Breast epithelium (tissue), 4 donors: ENCODE measurements at regions not wholly inside any gene's neighbourhood (a gene's known extent, or its start where the extent isn't known, plus 50 kb on each side); places are given as distances from the start of the nearest gene placed in this dataset.

ENCODE experiments used
- DNase-seq, 2 donors: peaks; one replicate each; pipeline ENCODE4 v3.0.0-alpha.2; 2019; ENCODE audit warnings: low spot score in 2 of 2
- H3K27ac ChIP-seq, 2 donors: fragments of 200-600 bp; sonication (generic) in 1 of 2; one replicate each; pipeline ENCODE4 v1.5.1; 2016 to 2019; ENCODE audit warnings: mild to moderate bottlenecking in 1 of 2
- H3K27me3 ChIP-seq, 2 donors: fragments of 200-600 bp; sonication (generic) in 1 of 2; one replicate each; pipeline versions ENCODE4 v1.5.1 to v1.6.0; 2017 to 2019; ENCODE audit warnings: control low read depth in 1 of 2, mild to moderate bottlenecking in 1 of 2
- H3K36me3 ChIP-seq: fragments of 200-600 bp; one replicate; pipeline ENCODE4 v1.5.1; 2019
- H3K4me1 ChIP-seq, 2 donors: fragments of 200-600 bp; sonication (generic); one replicate each; pipeline ENCODE4 v1.5.1; 2016 to 2019; ENCODE audit warnings: control low read depth in 1 of 2
- H3K4me3 ChIP-seq, 3 donors: fragments of 200-600 bp; sonication (generic); 1 replicate in 2 of 3; 2 replicates in 1 of 3; pipeline ENCODE4 v1.5.1; 2016 to 2019; ENCODE audit warnings: mild to moderate bottlenecking in 3 of 3, moderate library complexity in 2 of 3
- H3K9me3 ChIP-seq, 2 donors: fragments of 200-600 bp; sonication (generic) in 1 of 2; one replicate each; pipeline ENCODE4 v1.5.1; 2016 to 2019; ENCODE audit warnings: control low read depth in 1 of 2
- POLR2A ChIP-seq: fragments of 450-650 bp; IDR thresholded peaks from one replicate; pipeline ENCODE4 v1.6.1; 2016; ENCODE audit warnings: antibody characterized with exemption, mild to moderate bottlenecking, moderate library complexity
- POLR2AphosphoS5 ChIP-seq, 3 donors: sonication (generic); formaldehyde crosslinking; IDR thresholded peaks; one replicate each; pipeline ENCODE4 v1.6.1; 2017; ENCODE audit warnings: antibody characterized with exemption in 3 of 3
- intact Hi-C: fragments of 100-400 bp; cut with DNase I; formaldehyde crosslinking; loops from one replicate; pipeline ENCODE4 v1.15.1; 2023; ENCODE audit warnings: low total_unique reads
- TF ChIP-seq, protein P1 (sequence below), 3 donors: fragments of 450-650 bp; IDR thresholded peaks; one replicate each; pipeline ENCODE4 v1.5.1; 2016 to 2017; ENCODE audit warnings: antibody characterized with exemption in 3 of 3, mild to moderate bottlenecking in 3 of 3, moderate library complexity in 3 of 3

DNA sequence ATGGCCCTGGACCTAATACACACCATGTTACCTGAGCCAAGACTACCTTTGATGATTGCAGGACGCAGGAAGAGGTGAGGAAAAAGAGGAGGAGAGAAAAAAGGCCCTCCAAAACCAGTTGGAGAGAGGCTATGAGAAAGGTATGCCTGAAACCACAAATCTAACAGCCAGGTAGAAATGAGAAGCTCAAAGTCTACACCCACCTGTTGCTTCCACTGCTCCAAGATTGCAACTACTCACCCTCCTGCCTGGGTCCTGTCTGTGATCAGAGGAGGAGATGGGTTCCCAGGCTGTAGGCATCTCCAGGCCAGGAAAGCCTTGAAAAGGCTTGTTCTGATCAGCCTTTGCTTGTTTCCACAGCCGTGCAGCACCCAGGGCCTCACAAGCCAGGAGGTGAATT lies 307.8 kb upstream of the USP24 start:
- no peaks in the 10 kb centered on the region for H3K4me1 ChIP-seq
- no peak overlapping the region for H3K4me3 ChIP-seq
- intact Hi-C loops: no loop called here
- H3K36me3 ChIP-seq: no peaks in the 10 kb centered on the region
- no peak for DNase-seq
- H3K27ac ChIP-seq: no peak overlapping the region
- H3K27me3 ChIP-seq: no peaks in the 10 kb centered on the region
- TF ChIP-seq POLR2AphosphoS5 (IDR thresholded peaks at IDR 0.05): no peak
- TF ChIP-seq, protein P1, sequence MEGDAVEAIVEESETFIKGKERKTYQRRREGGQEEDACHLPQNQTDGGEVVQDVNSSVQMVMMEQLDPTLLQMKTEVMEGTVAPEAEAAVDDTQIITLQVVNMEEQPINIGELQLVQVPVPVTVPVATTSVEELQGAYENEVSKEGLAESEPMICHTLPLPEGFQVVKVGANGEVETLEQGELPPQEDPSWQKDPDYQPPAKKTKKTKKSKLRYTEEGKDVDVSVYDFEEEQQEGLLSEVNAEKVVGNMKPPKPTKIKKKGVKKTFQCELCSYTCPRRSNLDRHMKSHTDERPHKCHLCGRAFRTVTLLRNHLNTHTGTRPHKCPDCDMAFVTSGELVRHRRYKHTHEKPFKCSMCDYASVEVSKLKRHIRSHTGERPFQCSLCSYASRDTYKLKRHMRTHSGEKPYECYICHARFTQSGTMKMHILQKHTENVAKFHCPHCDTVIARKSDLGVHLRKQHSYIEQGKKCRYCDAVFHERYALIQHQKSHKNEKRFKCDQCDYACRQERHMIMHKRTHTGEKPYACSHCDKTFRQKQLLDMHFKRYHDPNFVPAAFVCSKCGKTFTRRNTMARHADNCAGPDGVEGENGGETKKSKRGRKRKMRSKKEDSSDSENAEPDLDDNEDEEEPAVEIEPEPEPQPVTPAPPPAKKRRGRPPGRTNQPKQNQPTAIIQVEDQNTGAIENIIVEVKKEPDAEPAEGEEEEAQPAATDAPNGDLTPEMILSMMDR (IDR thresholded peaks at IDR 0.05): no peak
- no peak for TF ChIP-seq POLR2A
- no peaks in the 10 kb centered on the region for H3K9me3 ChIP-seq

DNA sequence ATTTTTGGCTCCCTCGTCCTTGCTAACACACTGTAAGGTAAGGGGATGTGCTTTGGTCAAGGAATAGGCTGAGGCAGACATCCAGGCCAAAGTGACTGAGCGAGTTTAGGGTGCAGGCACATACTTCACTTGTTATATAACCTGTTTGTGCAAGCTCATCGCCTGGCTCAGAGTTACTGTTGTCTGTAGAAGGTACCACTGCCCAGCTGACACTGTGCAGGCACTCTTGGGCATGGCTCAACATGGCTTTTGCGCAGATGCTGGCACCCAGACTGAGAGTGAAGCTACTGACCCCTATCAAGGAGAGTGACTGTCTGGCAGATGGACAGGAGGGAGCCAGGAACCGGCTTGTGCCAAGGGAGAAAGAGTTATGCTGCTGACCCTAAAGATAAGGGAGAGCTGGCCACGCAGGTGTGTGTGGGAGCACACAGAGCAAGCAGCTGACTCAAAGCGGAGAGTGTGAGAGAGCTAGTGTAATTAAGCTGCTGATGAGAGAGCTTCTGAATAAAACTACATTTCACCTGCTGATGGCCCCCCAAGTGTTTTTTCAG lies 307.3 kb upstream of the USP24 start:
- Histone ChIP-seq H3K36me3 (no peaks in the 10 kb centered on the region), H3K4me3 (no peak overlapping the region), H3K4me1 (no peaks in the 10 kb centered on the region), H3K27ac (no peak overlapping the region), H3K27me3 (no peaks in the 10 kb centered on the region), H3K9me3 (no peaks in the 10 kb centered on the region)
- no peak for DNase-seq
- TF ChIP-seq POLR2A (no peak), POLR2AphosphoS5 (IDR thresholded peaks at IDR 0.05) (no peak)
- TF ChIP-seq, protein P1 (IDR thresholded peaks at IDR 0.05): no peak
- intact Hi-C loops: no loop called here

DNA sequence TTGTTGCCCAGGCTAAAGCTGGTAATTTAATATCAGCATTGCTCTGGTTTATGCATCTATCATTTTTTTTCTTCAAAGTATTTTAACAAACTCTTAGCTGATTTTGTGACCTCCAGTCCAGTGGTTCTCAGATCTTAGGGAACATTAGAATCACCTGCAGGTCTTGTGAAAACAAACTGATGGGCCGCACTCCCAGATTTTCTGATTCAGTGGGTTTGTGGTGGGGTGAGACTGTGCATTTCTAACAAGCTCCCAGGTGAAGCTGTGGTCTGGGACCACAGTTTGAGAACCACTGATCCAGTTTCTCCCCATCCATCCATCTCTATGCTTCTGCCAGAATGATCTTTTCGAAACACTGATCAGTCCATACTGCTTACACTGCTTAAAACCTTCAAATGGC lies 305.7 kb upstream of the USP24 start:
- no peak overlapping the region for H3K27ac ChIP-seq
- H3K9me3 ChIP-seq: no peaks in the 10 kb centered on the region
- H3K4me1 ChIP-seq: no peaks in the 10 kb centered on the region
- TF ChIP-seq, protein P1 (IDR thresholded peaks at IDR 0.05): no peak
- intact Hi-C loops: no loop called here
- no peaks in the 10 kb centered on the region for H3K36me3 ChIP-seq
- H3K4me3 ChIP-seq: no peak overlapping the region
- no peaks in the 10 kb centered on the region for H3K27me3 ChIP-seq
- no peak for DNase-seq

DNA sequence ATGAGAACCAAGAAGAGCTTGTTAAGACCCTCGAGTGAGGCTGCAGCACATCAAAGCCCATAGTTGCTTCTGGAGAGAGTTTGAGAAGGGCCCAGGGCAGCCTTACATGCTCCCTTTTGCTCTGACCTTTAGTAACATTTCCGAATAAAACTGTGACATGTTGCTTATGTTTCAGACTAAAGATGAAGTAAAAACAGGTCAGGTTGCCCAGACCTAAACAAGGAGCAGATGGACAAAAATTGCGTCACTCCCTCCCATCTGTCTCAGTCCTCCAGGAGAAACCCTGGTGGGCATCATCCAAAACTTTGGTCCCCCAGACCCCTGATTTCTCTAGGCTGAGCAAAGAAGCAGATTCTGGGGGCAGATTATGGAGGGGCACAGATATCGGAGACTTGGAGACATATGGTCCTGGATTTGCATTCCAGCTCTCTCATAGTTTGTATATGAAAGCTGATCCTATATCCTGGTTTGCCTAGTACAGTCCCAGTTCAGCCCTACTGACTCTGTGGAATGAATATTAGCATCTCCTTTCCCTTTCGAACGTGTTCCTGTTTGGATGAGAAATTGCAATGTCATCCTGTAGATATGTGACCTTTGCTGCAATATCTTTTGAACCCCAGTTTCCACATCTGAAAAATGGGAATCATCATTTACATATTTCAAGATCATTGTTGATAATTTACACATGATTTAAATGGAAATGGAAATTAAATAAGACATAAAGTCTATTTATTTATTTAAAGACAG lies 304.9 kb upstream of the USP24 start:
- Histone ChIP-seq H3K27ac (no peak overlapping the region), H3K36me3 (no peaks in the 10 kb centered on the region), H3K27me3 (no peaks in the 10 kb centered on the region), H3K9me3 (no peaks in the 10 kb centered on the region), H3K4me3 (no peak overlapping the region), H3K4me1 (no peaks in the 10 kb centered on the region)
- TF ChIP-seq POLR2A (no peak), POLR2AphosphoS5 (IDR thresholded peaks at IDR 0.05) (no peak)
- TF ChIP-seq, protein P1 (IDR thresholded peaks at IDR 0.05): no peak
- no peak for DNase-seq
- intact Hi-C loops: no loop called here

DNA sequence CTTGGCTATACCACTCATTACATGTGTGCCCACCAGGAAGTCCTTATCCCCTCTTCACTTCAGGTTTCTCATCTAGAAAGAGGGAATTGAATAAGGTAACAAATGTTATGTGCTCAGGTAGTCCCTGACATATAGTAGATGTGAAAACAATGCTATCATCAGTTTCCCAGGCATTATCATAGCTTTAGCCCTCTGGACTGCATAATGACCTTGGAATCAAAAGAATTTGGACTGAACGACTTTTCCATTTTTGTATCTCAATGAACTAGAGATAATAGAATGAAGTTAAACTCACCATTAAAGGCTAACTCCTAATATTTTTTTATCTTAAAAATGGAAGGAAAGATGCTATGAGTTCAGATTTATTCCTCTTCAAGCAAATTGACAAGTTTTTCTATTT lies 304.1 kb upstream of the USP24 start:
- no peak overlapping the region for H3K27ac ChIP-seq
- DNase-seq: no peak
- intact Hi-C loops: no loop called here
- H3K4me1 ChIP-seq: no peaks in the 10 kb centered on the region
- TF ChIP-seq POLR2A: no peak
- TF ChIP-seq, protein P1 (IDR thresholded peaks at IDR 0.05): no peak
- TF ChIP-seq POLR2AphosphoS5 (IDR thresholded peaks at IDR 0.05): no peak
- H3K36me3 ChIP-seq: no peaks in the 10 kb centered on the region
- H3K27me3 ChIP-seq: no peaks in the 10 kb centered on the region
- no peaks in the 10 kb centered on the region for H3K9me3 ChIP-seq
- no peak overlapping the region for H3K4me3 ChIP-seq
